ENCODE measurements at regions not wholly inside any gene's neighbourhood (a gene's known extent, or its start where the extent isn't known, plus 50 kb on each side); places are given as distances from the start of the nearest gene placed in this dataset.

DNA sequence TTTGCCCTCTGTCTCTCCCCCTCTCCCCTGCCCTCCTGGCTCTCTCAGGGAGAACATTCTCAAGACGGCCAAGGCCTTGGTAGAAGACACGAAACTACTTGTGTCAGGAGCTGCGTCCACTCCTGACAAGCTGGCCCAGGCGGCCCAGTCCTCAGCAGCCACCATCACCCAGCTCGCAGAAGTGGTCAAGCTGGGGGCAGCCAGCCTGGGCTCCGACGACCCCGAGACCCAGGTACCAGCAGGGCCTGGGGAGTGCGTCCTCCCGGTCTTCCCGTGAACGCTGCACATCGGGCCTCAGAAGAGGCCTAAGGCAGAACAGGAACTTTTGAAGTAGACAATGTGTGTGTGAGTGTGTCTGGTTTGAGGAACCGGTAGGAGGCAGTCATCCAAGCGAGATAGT lies 245.4 kb upstream of the TPM1 start:
- Histone ChIP-seq H3K36me3 (ENCODE audit: control insufficient read depth, insufficient read depth, low read length) (peaks cover 2% of the 10 kb centered on the region), H3K9me3 (ENCODE audit: control insufficient read depth, insufficient read depth, low read depth, low read length) (no peaks in the 10 kb centered on the region), H3K4me3 (replicated peaks in 1 of 4; ENCODE audit: control extremely low read depth in 1 of 4, insufficient read depth in 1 of 4, low read depth in 3 of 4, low read length in 4 of 4) (no peak overlapping the region), H2AFZ (ENCODE audit: low read length) (no peak overlapping the region), H3K27ac (ENCODE audit: insufficient read depth, low read length) (no peak overlapping the region), H3K9ac (ENCODE audit: insufficient read depth, low read length) (no peak overlapping the region), H3K27me3 (ENCODE audit: control insufficient read depth, insufficient read depth, low read length) (no peaks in the 10 kb centered on the region), H4K20me1 (ENCODE audit: control insufficient read depth, extremely low read depth, insufficient read depth, low read length) (no peaks in the 10 kb centered on the region), H3K79me2 (ENCODE audit: control insufficient read depth, insufficient read depth, low read length) (no peaks in the 10 kb centered on the region), H3K4me2 (ENCODE audit: extremely low read depth, insufficient read depth, low read length) (no peak overlapping the region), H3K4me1 (ENCODE audit: control insufficient read depth, extremely low read depth, insufficient read depth, low read length) (no peaks in the 10 kb centered on the region)
- DNase-seq (ENCODE audit: low read depth in 2 of 2), result no peak
- TF ChIP-seq, protein P1, sequence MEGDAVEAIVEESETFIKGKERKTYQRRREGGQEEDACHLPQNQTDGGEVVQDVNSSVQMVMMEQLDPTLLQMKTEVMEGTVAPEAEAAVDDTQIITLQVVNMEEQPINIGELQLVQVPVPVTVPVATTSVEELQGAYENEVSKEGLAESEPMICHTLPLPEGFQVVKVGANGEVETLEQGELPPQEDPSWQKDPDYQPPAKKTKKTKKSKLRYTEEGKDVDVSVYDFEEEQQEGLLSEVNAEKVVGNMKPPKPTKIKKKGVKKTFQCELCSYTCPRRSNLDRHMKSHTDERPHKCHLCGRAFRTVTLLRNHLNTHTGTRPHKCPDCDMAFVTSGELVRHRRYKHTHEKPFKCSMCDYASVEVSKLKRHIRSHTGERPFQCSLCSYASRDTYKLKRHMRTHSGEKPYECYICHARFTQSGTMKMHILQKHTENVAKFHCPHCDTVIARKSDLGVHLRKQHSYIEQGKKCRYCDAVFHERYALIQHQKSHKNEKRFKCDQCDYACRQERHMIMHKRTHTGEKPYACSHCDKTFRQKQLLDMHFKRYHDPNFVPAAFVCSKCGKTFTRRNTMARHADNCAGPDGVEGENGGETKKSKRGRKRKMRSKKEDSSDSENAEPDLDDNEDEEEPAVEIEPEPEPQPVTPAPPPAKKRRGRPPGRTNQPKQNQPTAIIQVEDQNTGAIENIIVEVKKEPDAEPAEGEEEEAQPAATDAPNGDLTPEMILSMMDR (conservative IDR thresholded peaks at IDR 0.05 in 1 of 2, IDR thresholded peaks at IDR 0.05 in 1 of 2; ENCODE audit: low read depth in 1 of 2, low read length in 2 of 2), result no peak
- no peak for TF ChIP-seq EZH2 (IDR thresholded peaks at IDR 0.05; ENCODE audit: low read length, missing control alignments)

DNA sequence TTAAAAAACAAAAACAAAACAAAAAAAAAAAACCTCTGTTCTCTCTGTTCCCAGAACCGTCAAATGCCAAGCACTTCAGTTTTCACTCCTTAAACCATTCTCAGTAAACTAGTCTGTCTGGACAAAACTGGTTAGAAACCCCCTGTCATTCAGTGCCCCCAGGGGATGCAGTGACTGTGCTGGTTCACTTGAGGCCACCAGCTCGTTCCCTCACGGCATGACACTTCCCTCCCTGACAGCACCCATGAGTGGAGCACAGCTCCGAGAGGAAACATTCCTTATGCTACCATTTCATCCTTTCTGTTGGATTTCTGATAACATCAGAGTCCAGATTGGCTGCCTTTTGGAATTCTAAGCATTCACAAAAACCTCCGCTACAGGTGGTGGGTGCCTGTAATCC lies 244.0 kb upstream of the TPM1 start:
- TF ChIP-seq, protein P1 (conservative IDR thresholded peaks at IDR 0.05 in 1 of 2, IDR thresholded peaks at IDR 0.05 in 1 of 2; ENCODE audit: low read depth in 1 of 2, low read length in 2 of 2), result no peak
- TF ChIP-seq EZH2 (IDR thresholded peaks at IDR 0.05; ENCODE audit: low read length, missing control alignments), result no peak
- H3K9me3 ChIP-seq (ENCODE audit: control insufficient read depth, insufficient read depth, low read depth, low read length), result no peaks in the 10 kb centered on the region
- H3K4me3 ChIP-seq (replicated peaks in 1 of 4; ENCODE audit: control extremely low read depth in 1 of 4, insufficient read depth in 1 of 4, low read depth in 3 of 4, low read length in 4 of 4), result no peak overlapping the region
- H2AFZ ChIP-seq (ENCODE audit: low read length), result no peak overlapping the region
- no peaks in the 10 kb centered on the region for H3K4me1 ChIP-seq (ENCODE audit: control insufficient read depth, extremely low read depth, insufficient read depth, low read length)
- no peak overlapping the region for H3K27ac ChIP-seq (ENCODE audit: insufficient read depth, low read length)
- H4K20me1 ChIP-seq (ENCODE audit: control insufficient read depth, extremely low read depth, insufficient read depth, low read length), result no peaks in the 10 kb centered on the region
- H3K4me2 ChIP-seq (ENCODE audit: extremely low read depth, insufficient read depth, low read length), result no peak overlapping the region
- no peak for DNase-seq (ENCODE audit: low read depth in 2 of 2)
- H3K36me3 ChIP-seq (ENCODE audit: control insufficient read depth, insufficient read depth, low read length), result peaks cover 2% of the 10 kb centered on the region
- no peak overlapping the region for H3K9ac ChIP-seq (ENCODE audit: insufficient read depth, low read length)
- H3K27me3 ChIP-seq (ENCODE audit: control insufficient read depth, insufficient read depth, low read length), result no peaks in the 10 kb centered on the region
- no peaks in the 10 kb centered on the region for H3K79me2 ChIP-seq (ENCODE audit: control insufficient read depth, insufficient read depth, low read length)

DNA sequence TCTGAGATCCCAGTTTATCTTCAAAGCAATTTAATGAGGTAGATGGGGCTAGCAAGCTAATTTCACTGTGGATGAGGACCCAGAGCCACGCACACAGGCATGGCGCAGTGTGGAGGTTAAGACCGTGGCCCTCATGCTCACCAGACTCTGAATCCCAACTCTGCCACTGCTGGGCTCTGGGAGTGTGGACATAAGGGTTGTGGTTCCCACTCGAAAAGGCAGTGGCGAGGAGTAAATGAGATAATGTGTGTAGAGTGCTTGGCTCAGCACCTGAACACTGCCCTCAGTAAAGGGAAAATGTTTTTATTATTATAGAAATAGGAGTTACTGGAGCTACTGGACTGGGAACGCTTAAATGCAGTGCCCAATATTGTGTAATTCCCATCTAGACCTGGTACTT lies 243.5 kb upstream of the TPM1 start:
- H3K27me3 ChIP-seq (ENCODE audit: control insufficient read depth, insufficient read depth, low read length), result no peaks in the 10 kb centered on the region
- H2AFZ ChIP-seq (ENCODE audit: low read length), result no peak overlapping the region
- H3K27ac ChIP-seq (ENCODE audit: insufficient read depth, low read length), result no peak overlapping the region
- H3K9ac ChIP-seq (ENCODE audit: insufficient read depth, low read length), result no peak overlapping the region
- no peak overlapping the region for H3K4me3 ChIP-seq (replicated peaks in 1 of 4; ENCODE audit: control extremely low read depth in 1 of 4, insufficient read depth in 1 of 4, low read depth in 3 of 4, low read length in 4 of 4)
- H3K36me3 ChIP-seq (ENCODE audit: control insufficient read depth, insufficient read depth, low read length), result peaks cover 2% of the 10 kb centered on the region
- H3K4me2 ChIP-seq (ENCODE audit: extremely low read depth, insufficient read depth, low read length), result no peak overlapping the region
- no peak for DNase-seq (ENCODE audit: low read depth in 2 of 2)
- H3K4me1 ChIP-seq (ENCODE audit: control insufficient read depth, extremely low read depth, insufficient read depth, low read length), result no peaks in the 10 kb centered on the region
- H3K9me3 ChIP-seq (ENCODE audit: control insufficient read depth, insufficient read depth, low read depth, low read length), result no peaks in the 10 kb centered on the region
- no peaks in the 10 kb centered on the region for H4K20me1 ChIP-seq (ENCODE audit: control insufficient read depth, extremely low read depth, insufficient read depth, low read length)
- TF ChIP-seq, protein P1 (conservative IDR thresholded peaks at IDR 0.05 in 1 of 2, IDR thresholded peaks at IDR 0.05 in 1 of 2; ENCODE audit: low read depth in 1 of 2, low read length in 2 of 2), result no peak
- TF ChIP-seq EZH2 (IDR thresholded peaks at IDR 0.05; ENCODE audit: low read length, missing control alignments), result no peak
- no peaks in the 10 kb centered on the region for H3K79me2 ChIP-seq (ENCODE audit: control insufficient read depth, insufficient read depth, low read length)

Data from fibroblast of lung (primary cell).